ENCODE measurements at regions not wholly inside any gene's neighbourhood (a gene's known extent, or its start where the extent isn't known, plus 50 kb on each side); places are given as distances from the start of the nearest gene placed in this dataset.

- no peak overlapping the region for H3K27ac ChIP-seq
- no peak for DNase-seq (ENCODE audit: low spot score in 2 of 2)
- no peak for TF ChIP-seq POLR2A (IDR thresholded peaks at IDR 0.05)
- TF ChIP-seq POLR2AphosphoS5 (IDR thresholded peaks at IDR 0.05), result no peak
- TF ChIP-seq CTCF (IDR thresholded peaks at IDR 0.05), result no peak
- H3K36me3 ChIP-seq, result no peaks in the 10 kb centered on the region
- H3K9me3 ChIP-seq, result no peaks in the 10 kb centered on the region
- H3K4me1 ChIP-seq, result no peaks in the 10 kb centered on the region
- H3K4me3 ChIP-seq, result no peak overlapping the region
- no peaks in the 10 kb centered on the region for H3K27me3 ChIP-seq
- intact Hi-C loops (cut with DNase I; ENCODE audit: low total_unique reads), result no loop called here
Measured at GRCh38 chr5:17690473-17690872, 56.2 kb downstream of the TAF11L14 start.

- Histone ChIP-seq H3K4me3 (no peak overlapping the region), H3K9me3 (no peaks in the 10 kb centered on the region), H3K27ac (no peak overlapping the region), H3K36me3 (no peaks in the 10 kb centered on the region), H3K4me1 (no peaks in the 10 kb centered on the region), H3K27me3 (no peaks in the 10 kb centered on the region)
- DNase-seq (ENCODE audit: low spot score in 2 of 2), result no peak
- intact Hi-C loops (cut with DNase I; ENCODE audit: low total_unique reads), result no loop called here
- TF ChIP-seq CTCF (IDR thresholded peaks at IDR 0.05) (no peak), POLR2A (IDR thresholded peaks at IDR 0.05) (no peak), POLR2AphosphoS5 (IDR thresholded peaks at IDR 0.05) (no peak)
Measured at GRCh38 chr5:17691762-17692161, 57.5 kb downstream of the TAF11L14 start.

GRCh38 chr5:17694371-17694770 is 60.1 kb downstream of the TAF11L14 start:
- Histone ChIP-seq H3K9me3 (no peaks in the 10 kb centered on the region), H3K4me1 (no peaks in the 10 kb centered on the region), H3K27me3 (no peaks in the 10 kb centered on the region), H3K36me3 (no peaks in the 10 kb centered on the region), H3K27ac (no peak overlapping the region), H3K4me3 (no peak overlapping the region)
- no peak for DNase-seq (ENCODE audit: low spot score in 2 of 2)
- intact Hi-C loops (cut with DNase I; ENCODE audit: low total_unique reads), result no loop called here
- TF ChIP-seq CTCF (IDR thresholded peaks at IDR 0.05) (no peak), POLR2AphosphoS5 (IDR thresholded peaks at IDR 0.05) (no peak), POLR2A (IDR thresholded peaks at IDR 0.05) (no peak)

GRCh38 chr5:17694914-17695313 is 60.7 kb downstream of the TAF11L14 start:
- no peaks in the 10 kb centered on the region for H3K27me3 ChIP-seq

GRCh38 chr5:17696627-17697026 is 62.4 kb downstream of the TAF11L14 start:
- TF ChIP-seq POLR2AphosphoS5 (IDR thresholded peaks at IDR 0.05), result no peak
- no peak for TF ChIP-seq CTCF (IDR thresholded peaks at IDR 0.05)
- TF ChIP-seq POLR2A (IDR thresholded peaks at IDR 0.05), result no peak
- Histone ChIP-seq H3K9me3 (peaks cover 0 to 3% of the 10 kb centered on the region in 2 donors), H3K4me3 (no peak overlapping the region), H3K36me3 (no peaks in the 10 kb centered on the region), H3K27ac (no peak overlapping the region), H3K27me3 (no peaks in the 10 kb centered on the region), H3K4me1 (no peaks in the 10 kb centered on the region)
- DNase-seq (ENCODE audit: low spot score in 2 of 2), result no peak
- intact Hi-C loops (cut with DNase I; ENCODE audit: low total_unique reads), result no loop called here

More at GRCh38 chr5:17694914-17695313, 60.7 kb downstream of the TAF11L14 start:
- H3K4me1 ChIP-seq, result no peaks in the 10 kb centered on the region
- intact Hi-C loops (cut with DNase I; ENCODE audit: low total_unique reads), result no loop called here
- DNase-seq (ENCODE audit: low spot score in 2 of 2), result no peak
- H3K36me3 ChIP-seq, result no peaks in the 10 kb centered on the region
- no peak overlapping the region for H3K4me3 ChIP-seq
- H3K9me3 ChIP-seq, result no peaks in the 10 kb centered on the region
- TF ChIP-seq POLR2A (IDR thresholded peaks at IDR 0.05) (no peak), POLR2AphosphoS5 (IDR thresholded peaks at IDR 0.05) (no peak), CTCF (IDR thresholded peaks at IDR 0.05) (no peak)
- no peak overlapping the region for H3K27ac ChIP-seq

All from breast epithelium (tissue), 4 donors.